HCT116 (cell line): ENCODE measurements at regions not wholly inside any gene's neighbourhood (a gene's known extent, or its start where the extent isn't known, plus 50 kb on each side); places are given as distances from the start of the nearest gene placed in this dataset.

Source experiments
- ATAC-seq: fragments of 200-7000 bp; cut with Tn5 transposase; 2 replicates; pipeline ENCODE4 v1.9.1; 2020; ENCODE audit warnings: mild to moderate bottlenecking, moderate library complexity
- BruUV-seq: library from RNA; stranded (reverse); fragments of 400-500 nt; replicated peaks from 2 replicates; lab custom pipeline; 2021; lab: Mats Ljungman, UMichigan
- CTCF ChIA-PET: fragments of 300-600 bp; sonication (Branson Sonifier 250); formaldehyde crosslinking; loops from one replicate; lab custom pipeline; 2021; ENCODE audit warnings: antibody characterized with exemption; lab: Charles Lee
- POLR2A ChIA-PET: fragments of 300-600, 350-600 bp; sonication (Branson Sonifier 250); formaldehyde crosslinking; loops from one replicate; lab custom pipeline; 2021; ENCODE audit warnings: antibody characterized with exemption; lab: Charles Lee
- RAD21 ChIA-PET, 2 experiments: fragments of 300-600 bp; sonication (Branson Sonifier 250); formaldehyde crosslinking; loops; one replicate each; lab custom pipeline; 2023; ENCODE audit warnings: low total read pairs in 2 of 2; ENCODE audit not compliant: uncharacterized antibody in 2 of 2, unreplicated experiment in 2 of 2, low non-redundant PET in 1 of 2; lab: Charles Lee
- DNase-seq: peaks from one replicate; pipeline ENCODE4 v3.0.0-alpha.2; 2010; ENCODE audit warnings: low read depth, low spot score
- H2AFZ ChIP-seq: fragments of 200-600 bp; shearing (Covaris generic), sonication (generic); 2 replicates; pipeline ENCODE4 v1.6.1; 2017; ENCODE audit warnings: low read depth, mixed run types, mixed read lengths, antibody characterized with exemption, low read length; ENCODE audit not compliant: poor library complexity, severe bottlenecking
- H3K27ac ChIP-seq: 2 replicates; pipeline ENCODE4 v1.5.1; 2012; ENCODE audit warnings: low read depth, low read length
- H3K27me3 ChIP-seq: fragments of 200-600 bp; sonication (generic); 2 replicates; pipeline ENCODE4 v1.6.1; 2016; ENCODE audit warnings: mixed run types, low read length, mixed read lengths; ENCODE audit not compliant: insufficient read depth
- H3K36me3 ChIP-seq, 2 experiments: fragments of 200-500 bp in 1 of 2; fragments of 200-600 bp in 1 of 2; sonication (Bioruptor generic) in 1 of 2; sonication (generic) in 1 of 2; 2 replicates each; pipeline versions ENCODE4 v1.5.1 to v1.6.1; 2014 to 2016; ENCODE audit warnings: low read length in 2 of 2, inconsistent platforms in 1 of 2, mixed read lengths in 1 of 2, mixed run types in 1 of 2; ENCODE audit not compliant: insufficient read depth in 2 of 2, control insufficient read depth in 1 of 2
- H3K4me1 ChIP-seq, 2 experiments: fragments of 200-600 bp in 1 of 2; sonication (generic) in 1 of 2; 2 replicates each; pipeline versions ENCODE4 v1.5.1 to v1.6.1; 2012 to 2017; ENCODE audit warnings: low read length in 2 of 2, inconsistent platforms in 1 of 2, mild to moderate bottlenecking in 1 of 2, mixed read lengths in 1 of 2, mixed run types in 1 of 2, moderate library complexity in 1 of 2; ENCODE audit not compliant: insufficient read depth in 2 of 2, control insufficient read depth in 1 of 2
- H3K4me2 ChIP-seq: fragments of 200-600 bp; sonication (generic); 2 replicates; pipeline ENCODE4 v1.6.1; 2017; ENCODE audit warnings: mixed run types, low read length, mixed read lengths
- H3K4me3 ChIP-seq, 2 experiments: fragments of 200-600 bp in 1 of 2; sonication (generic) in 1 of 2; replicated peaks in 1 of 2; 2 replicates each; pipeline ENCODE4 v1.5.1; 2011 to 2016; ENCODE audit warnings: low read length in 2 of 2, control low read depth in 1 of 2, low read depth in 1 of 2, mild to moderate bottlenecking in 1 of 2, mixed read lengths in 1 of 2, mixed run types in 1 of 2
- H3K79me2 ChIP-seq: fragments of 200-600 bp; sonication (generic); 2 replicates; pipeline ENCODE4 v1.6.1; 2017; ENCODE audit warnings: mild to moderate bottlenecking, mixed run types, low read length, moderate library complexity, mixed read lengths; ENCODE audit not compliant: insufficient read depth
- H3K9ac ChIP-seq: fragments of 200-600 bp; sonication (generic); 2 replicates; pipeline ENCODE4 v1.6.1; 2016; ENCODE audit warnings: low read length, mixed read lengths
- H3K9me2 ChIP-seq: fragments of 200-600 bp; sonication (generic), shearing (Covaris generic); 2 replicates; pipeline ENCODE4 v1.6.1; 2017; ENCODE audit warnings: mixed run types, mild to moderate bottlenecking, moderate library complexity; ENCODE audit not compliant: insufficient read depth
- H3K9me3 ChIP-seq, 2 experiments: fragments of 200-500 bp in 1 of 2; fragments of 200-600 bp in 1 of 2; sonication (Bioruptor generic) in 1 of 2; sonication (generic) in 1 of 2; 2 replicates each; pipeline ENCODE4 v1.6.1; 2014 to 2017; ENCODE audit warnings: low read length in 2 of 2, mixed read lengths in 2 of 2, inconsistent platforms in 1 of 2, low read depth in 1 of 2, mild to moderate bottlenecking in 1 of 2, mixed run types in 1 of 2, moderate library complexity in 1 of 2; ENCODE audit not compliant: control insufficient read depth in 1 of 2, insufficient read depth in 1 of 2
- H4K20me1 ChIP-seq: fragments of 200-600 bp; sonication (generic), shearing (Covaris generic); 2 replicates; pipeline ENCODE4 v1.6.1; 2017; ENCODE audit warnings: mixed run types, mild to moderate bottlenecking, moderate library complexity; ENCODE audit not compliant: insufficient read depth
- CEBPB ChIP-seq: IDR thresholded peaks from 2 replicates; pipeline ENCODE4 v1.6.1; 2012; ENCODE audit warnings: low read depth
- EZH2 ChIP-seq: fragments of 200-600 bp; sonication (generic); IDR thresholded peaks from 2 replicates; pipeline ENCODE4 v1.6.1; 2017; ENCODE audit warnings: antibody characterized with exemption, mixed run types
- EZH2phosphoT487 ChIP-seq: fragments of 200-600 bp; IDR thresholded peaks from 2 replicates; pipeline ENCODE4 v1.6.1; 2018; ENCODE audit warnings: antibody characterized with exemption, borderline replicate concordance
- JUND ChIP-seq: IDR thresholded peaks from 2 replicates; pipeline ENCODE4 v1.6.1; 2012
- RAD21 ChIP-seq: IDR thresholded peaks from 2 replicates; pipeline ENCODE4 v1.6.1; 2012; ENCODE audit warnings: low read depth, mild to moderate bottlenecking
- SIN3A ChIP-seq: IDR thresholded peaks from 2 replicates; pipeline ENCODE4 v1.6.1; 2012; ENCODE audit warnings: low read depth
- SP1 ChIP-seq: IDR thresholded peaks from 2 replicates; pipeline ENCODE4 v1.6.1; 2012; ENCODE audit warnings: low read depth
- SRF ChIP-seq: IDR thresholded peaks from 2 replicates; pipeline ENCODE4 v1.6.1; 2012; ENCODE audit warnings: low read depth
- TCF7L2 ChIP-seq: IDR thresholded peaks from 2 replicates; pipeline ENCODE4 v1.7.0; 2011; ENCODE audit warnings: borderline replicate concordance, inconsistent platforms; ENCODE audit not compliant: insufficient read depth, insufficient read length; ENCODE audit errors: extremely low read depth
- YY1 ChIP-seq: IDR thresholded peaks from 2 replicates; pipeline ENCODE4 v1.6.1; 2011; ENCODE audit warnings: low read length, low read depth, moderate library complexity, mild to moderate bottlenecking; ENCODE audit not compliant: insufficient replicate concordance; ENCODE audit errors: extremely low read depth
- ZFX ChIP-seq: fragments of 450-650 bp; IDR thresholded peaks from 2 replicates; pipeline ENCODE4 v1.6.1; 2017
- ZNF274 ChIP-seq: fragments of 200-500 bp; sonication (Bioruptor generic); IDR thresholded peaks from 2 replicates; pipeline ENCODE4 v1.6.1; 2014; ENCODE audit warnings: mild to moderate bottlenecking, low read depth, low read length, inconsistent platforms
- intact Hi-C: fragments of 100-400 bp; cut with micrococcal nuclease; formaldehyde crosslinking; loops from 2 replicates; pipeline ENCODE4 v1.10.0; 2022
- TF ChIP-seq, protein P1 (sequence below), 3 experiments: fragments of 200-600 bp in 1 of 3; sonication (generic) in 1 of 3; IDR thresholded peaks in 2 of 3; conservative IDR thresholded peaks in 1 of 3; 2 replicates each; pipeline ENCODE4 v1.5.1; 2012 to 2017; ENCODE audit warnings: low read depth in 2 of 3, low read length in 2 of 3, antibody characterized with exemption in 1 of 3, borderline replicate concordance in 1 of 3, control low read depth in 1 of 3, mild to moderate bottlenecking in 1 of 3, mixed read lengths in 1 of 3, mixed run types in 1 of 3, moderate library complexity in 1 of 3; ENCODE audit not compliant: insufficient read depth in 1 of 3
- TF ChIP-seq, protein P2 (sequence below): IDR thresholded peaks from 2 replicates; pipeline ENCODE4 v1.6.1; 2012
- TF ChIP-seq, protein P3 (sequence below): IDR thresholded peaks from 2 replicates; pipeline ENCODE4 v1.6.1; 2012

DNA sequence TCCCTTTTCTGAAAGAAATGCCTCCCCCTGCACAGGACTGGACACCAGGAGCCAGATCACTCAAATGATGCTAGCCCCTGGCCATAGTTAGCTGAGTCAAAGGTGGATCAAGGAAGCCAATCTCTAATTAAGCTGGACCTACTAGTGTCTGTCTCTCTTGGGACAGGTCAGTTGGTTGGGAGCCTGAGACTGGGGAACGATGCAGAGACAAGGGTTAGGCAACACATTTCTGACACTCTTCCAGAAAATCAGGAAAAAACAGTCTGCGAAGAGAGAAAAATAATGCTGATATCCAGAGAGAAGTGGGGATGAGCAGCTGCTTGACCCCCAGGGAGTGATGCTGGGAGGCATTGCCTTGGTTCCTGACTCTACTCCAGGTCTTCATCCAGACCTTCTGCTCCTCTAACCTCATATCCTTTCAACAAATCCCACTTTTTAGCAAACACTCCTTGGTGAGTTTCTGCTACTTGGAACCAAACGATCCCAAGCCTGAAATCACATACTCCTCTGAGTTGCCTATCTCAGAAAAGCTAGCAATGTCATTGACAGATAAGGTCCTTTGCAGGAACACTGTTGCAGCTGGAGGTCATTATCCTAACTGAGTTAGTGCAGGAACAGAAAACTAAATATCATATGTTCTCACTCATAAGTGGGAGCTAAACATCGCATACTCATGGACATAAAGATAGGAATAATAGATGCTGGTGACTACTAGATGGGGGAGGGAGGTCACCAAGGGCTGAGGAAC is 369.7 kb downstream of the COG6 start:
- BruUV-seq: no TSS peak
- TF ChIP-seq EZH2phosphoT487 (no peak), ZFX (no peak), YY1 (no peak), SRF (no peak), ZNF274 (no peak), RAD21 (no peak), TCF7L2 (no peak), CEBPB (no peak), SP1 (no peak), JUND (no peak), EZH2 (no peak), SIN3A (no peak)
- TF ChIP-seq, protein P1, sequence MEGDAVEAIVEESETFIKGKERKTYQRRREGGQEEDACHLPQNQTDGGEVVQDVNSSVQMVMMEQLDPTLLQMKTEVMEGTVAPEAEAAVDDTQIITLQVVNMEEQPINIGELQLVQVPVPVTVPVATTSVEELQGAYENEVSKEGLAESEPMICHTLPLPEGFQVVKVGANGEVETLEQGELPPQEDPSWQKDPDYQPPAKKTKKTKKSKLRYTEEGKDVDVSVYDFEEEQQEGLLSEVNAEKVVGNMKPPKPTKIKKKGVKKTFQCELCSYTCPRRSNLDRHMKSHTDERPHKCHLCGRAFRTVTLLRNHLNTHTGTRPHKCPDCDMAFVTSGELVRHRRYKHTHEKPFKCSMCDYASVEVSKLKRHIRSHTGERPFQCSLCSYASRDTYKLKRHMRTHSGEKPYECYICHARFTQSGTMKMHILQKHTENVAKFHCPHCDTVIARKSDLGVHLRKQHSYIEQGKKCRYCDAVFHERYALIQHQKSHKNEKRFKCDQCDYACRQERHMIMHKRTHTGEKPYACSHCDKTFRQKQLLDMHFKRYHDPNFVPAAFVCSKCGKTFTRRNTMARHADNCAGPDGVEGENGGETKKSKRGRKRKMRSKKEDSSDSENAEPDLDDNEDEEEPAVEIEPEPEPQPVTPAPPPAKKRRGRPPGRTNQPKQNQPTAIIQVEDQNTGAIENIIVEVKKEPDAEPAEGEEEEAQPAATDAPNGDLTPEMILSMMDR (IDR thresholded peaks at IDR 0.05 in 2 of 3, conservative IDR thresholded peaks at IDR 0.05 in 1 of 3; ENCODE audit: borderline replicate concordance in 1 of 3, insufficient read depth in 1 of 3, low read depth in 2 of 3, low read length in 2 of 3): no peak
- TF ChIP-seq, protein P2, sequence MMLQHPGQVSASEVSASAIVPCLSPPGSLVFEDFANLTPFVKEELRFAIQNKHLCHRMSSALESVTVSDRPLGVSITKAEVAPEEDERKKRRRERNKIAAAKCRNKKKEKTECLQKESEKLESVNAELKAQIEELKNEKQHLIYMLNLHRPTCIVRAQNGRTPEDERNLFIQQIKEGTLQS: no peak
- TF ChIP-seq, protein P3, sequence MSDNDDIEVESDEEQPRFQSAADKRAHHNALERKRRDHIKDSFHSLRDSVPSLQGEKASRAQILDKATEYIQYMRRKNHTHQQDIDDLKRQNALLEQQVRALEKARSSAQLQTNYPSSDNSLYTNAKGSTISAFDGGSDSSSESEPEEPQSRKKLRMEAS: no peak
- TF ChIP-seq, all 23 proteins: peak for 0
- H3K27ac ChIP-seq: no peak overlapping the region
- DNase-seq: no peak
- ATAC-seq: no peak
- H3K9ac ChIP-seq: no peak overlapping the region
- H3K4me2 ChIP-seq: no peak overlapping the region
- ChIA-PET CTCF (no interaction called here), RAD21 (no interaction called here), POLR2A (no interaction called here)
- no peak overlapping the region for H3K4me3 ChIP-seq
- H3K9me3 ChIP-seq: no peaks in the 10 kb centered on the region
- no peaks in the 10 kb centered on the region for H3K36me3 ChIP-seq
- H2AFZ ChIP-seq: no peak overlapping the region
- intact Hi-C loops: no loop called here
- no peaks in the 10 kb centered on the region for H3K9me2 ChIP-seq
- H4K20me1 ChIP-seq: no peaks in the 10 kb centered on the region
- H3K79me2 ChIP-seq: no peaks in the 10 kb centered on the region
- no peaks in the 10 kb centered on the region for H3K4me1 ChIP-seq
- H3K27me3 ChIP-seq: peaks cover 3% of the 10 kb centered on the region; the same call in 1 of the 2 replicates
